SU-DHL-6 (cell line): ENCODE measurements at regions not wholly inside any gene's neighbourhood (a gene's known extent, or its start where the extent isn't known, plus 50 kb on each side); places are given as distances from the start of the nearest gene placed in this dataset.

Source experiments
- CTCF ChIP-seq: fragments of 200-600 bp; sonication (generic); IDR thresholded peaks from one replicate; pipeline ENCODE4 v1.5.1; 2017; ENCODE audit warnings: antibody characterized with exemption, mild to moderate bottlenecking, low read length, moderate library complexity; ENCODE audit not compliant: insufficient read depth, poor library complexity, severe bottlenecking
- EZH2phosphoT487 ChIP-seq: fragments of 200-600 bp; sonication (generic), shearing (Covaris generic); conservative IDR thresholded peaks from 2 replicates; pipeline ENCODE4 v1.6.1; 2018; ENCODE audit warnings: mild to moderate bottlenecking, antibody characterized with exemption, low read length, moderate library complexity, mixed read lengths

GRCh38 chr13:106310291-106310865 lies 225.1 kb downstream of the EFNB2 start:
- no peak for TF ChIP-seq CTCF
- TF ChIP-seq EZH2phosphoT487: no peak
